MCF 10A (cell line): ENCODE measurements at regions not wholly inside any gene's neighbourhood (a gene's known extent, or its start where the extent isn't known, plus 50 kb on each side); places are given as distances from the start of the nearest gene placed in this dataset.

ENCODE experiments used
- BruUV-seq: library from RNA; stranded (reverse); fragments of 400-500 nt; replicated peaks from 2 replicates; lab custom pipeline; 2021; lab: Mats Ljungman, UMichigan
- CTCF ChIA-PET: fragments of 300-600 bp; sonication (Branson Sonifier 250); formaldehyde crosslinking; extraction: SDS; loops from one replicate; lab custom pipeline; 2021; ENCODE audit warnings: antibody characterized with exemption, inconsistent platforms; lab: Yijun Ruan, JAX
- POLR2A ChIA-PET: fragments of 300-600, 350-650 bp; sonication (Branson Sonifier 250); formaldehyde crosslinking; extraction: SDS; loops from one replicate; lab custom pipeline; 2020; ENCODE audit warnings: antibody characterized with exemption, inconsistent platforms; lab: Yijun Ruan, JAX
- DNase-seq: peaks from one replicate; pipeline ENCODE4 v3.0.0-alpha.2; 2018; ENCODE audit not compliant: unreplicated experiment
- H3K27ac Mint-ChIP-seq: one replicate; pipeline ENCODE4 v1.8.0; 2022; ENCODE audit warnings: mild to moderate bottlenecking, low read depth, mixed read lengths; ENCODE audit not compliant: unreplicated experiment
- H3K27me3 Mint-ChIP-seq: one replicate; pipeline ENCODE4 v1.8.0; 2022; ENCODE audit warnings: mixed read lengths; ENCODE audit not compliant: insufficient read depth, unreplicated experiment
- H3K36me3 Mint-ChIP-seq: one replicate; pipeline ENCODE4 v1.8.0; 2022; ENCODE audit warnings: mild to moderate bottlenecking, moderate library complexity, mixed read lengths; ENCODE audit not compliant: insufficient read depth, unreplicated experiment
- H3K4me1 Mint-ChIP-seq: one replicate; pipeline ENCODE4 v1.8.0; 2022; ENCODE audit warnings: mixed read lengths; ENCODE audit not compliant: insufficient read depth, unreplicated experiment
- H3K4me3 Mint-ChIP-seq: one replicate; pipeline ENCODE4 v1.8.0; 2022; ENCODE audit warnings: mild to moderate bottlenecking, moderate library complexity, mixed read lengths; ENCODE audit not compliant: unreplicated experiment
- H3K9me3 Mint-ChIP-seq: one replicate; pipeline ENCODE4 v1.8.0; 2022; ENCODE audit warnings: mixed read lengths; ENCODE audit not compliant: unreplicated experiment
- CTCF ChIP-seq: fragments of 200-600 bp; IDR thresholded peaks from one replicate; pipeline ENCODE4 v1.8.0; 2022; ENCODE audit warnings: antibody characterized with exemption, mild to moderate bottlenecking; ENCODE audit not compliant: unreplicated experiment
- intact Hi-C: fragments of 100-400 bp; cut with micrococcal nuclease; formaldehyde crosslinking; loops from 2 replicates; pipeline ENCODE4 v1.14.1; 2022

- no peaks in the 10 kb centered on the region for H3K27me3 Mint-ChIP-seq
- no TSS peak for BruUV-seq
- peaks cover 4% of the 10 kb centered on the region for H3K4me1 Mint-ChIP-seq
These were observed 959.8 kb downstream of the EPHA7 start for GRCh38 chr6:92459606-92460005.

GRCh38 chr6:92446052-92446451 is 973.3 kb downstream of the EPHA7 start:
- no peak for DNase-seq
- H3K36me3 Mint-ChIP-seq: no peaks in the 10 kb centered on the region
- intact Hi-C loops: no loop called here
- H3K27me3 Mint-ChIP-seq: no peaks in the 10 kb centered on the region
- no peaks in the 10 kb centered on the region for H3K9me3 Mint-ChIP-seq
- no peaks in the 10 kb centered on the region for H3K4me1 Mint-ChIP-seq
- H3K27ac Mint-ChIP-seq: no peak overlapping the region
- ChIA-PET CTCF (no interaction called here), POLR2A (no interaction called here)
- no peak for TF ChIP-seq CTCF
- no peak overlapping the region for H3K4me3 Mint-ChIP-seq
- BruUV-seq: no TSS peak

More at GRCh38 chr6:92459606-92460005, 959.8 kb downstream of the EPHA7 start:
- ChIA-PET CTCF (no interaction called here), POLR2A (no interaction called here)
- no peak for TF ChIP-seq CTCF
- DNase-seq: no peak
- no peak overlapping the region for H3K27ac Mint-ChIP-seq
- H3K4me3 Mint-ChIP-seq: no peak overlapping the region
- intact Hi-C loops: no loop called here
- no peaks in the 10 kb centered on the region for H3K9me3 Mint-ChIP-seq
- no peaks in the 10 kb centered on the region for H3K36me3 Mint-ChIP-seq

- Mint-ChIP-seq H3K27ac (no peak overlapping the region), H3K9me3 (peaks cover 8% of the 10 kb centered on the region), H3K36me3 (no peaks in the 10 kb centered on the region), H3K27me3 (no peaks in the 10 kb centered on the region), H3K4me3 (no peak overlapping the region), H3K4me1 (no peaks in the 10 kb centered on the region)
- CTCF ChIA-PET: no interaction called here
- TF ChIP-seq CTCF: no peak
- intact Hi-C loops: no loop called here
- BruUV-seq: no TSS peak
- POLR2A ChIA-PET: no interaction called here
- no peak for DNase-seq
These were observed 985.4 kb downstream of the EPHA7 start for GRCh38 chr6:92433911-92434310.

- no TSS peak for BruUV-seq
- TF ChIP-seq CTCF: no peak
- Mint-ChIP-seq H3K4me3 (no peak overlapping the region), H3K9me3 (peaks cover 8% of the 10 kb centered on the region), H3K36me3 (no peaks in the 10 kb centered on the region), H3K27me3 (no peaks in the 10 kb centered on the region), H3K4me1 (peaks cover 6% of the 10 kb centered on the region), H3K27ac (no peak overlapping the region)
- ChIA-PET POLR2A (interaction anchor here (0.7 kb wide), 1 partner anchor 140 kb away, joined by 3 read pairs; no protein-coding TSS in a partner anchor), CTCF (no interaction called here)
- intact Hi-C loops: no loop called here
- DNase-seq: no peak
These were observed 987.9 kb downstream of the EPHA7 start for GRCh38 chr6:92431502-92431901.
